ENCODE measurements at regions not wholly inside any gene's neighbourhood (a gene's known extent, or its start where the extent isn't known, plus 50 kb on each side); places are given as distances from the start of the nearest gene placed in this dataset.
A peak's percentile ranks its signal among the peaks of the same experiment; 100 is the strongest.

DNA sequence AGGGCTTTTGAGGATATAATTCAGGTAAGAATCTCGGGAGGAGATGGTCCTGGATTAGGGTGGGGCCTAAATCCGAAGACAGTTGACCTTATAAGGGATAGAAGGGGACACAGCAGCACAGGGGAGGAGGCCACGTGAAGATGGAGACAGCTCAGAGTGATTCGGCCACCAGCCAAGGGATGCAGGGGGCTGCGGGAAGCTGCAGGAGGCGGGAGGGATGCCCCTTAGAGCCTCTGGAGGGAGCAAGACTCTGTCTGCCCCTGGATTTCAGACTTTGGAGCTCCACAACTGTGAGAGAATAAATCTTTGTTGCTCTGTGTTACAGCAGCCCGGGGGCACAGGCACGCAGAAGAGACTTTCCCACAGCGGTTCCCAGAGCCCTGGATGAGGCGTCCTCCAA is 143.7 kb downstream of the ASB1 start:
- peaks cover 39 to 43% of the 10 kb centered on the region in 2 donors for H3K4me1 ChIP-seq (ENCODE audit: control insufficient read depth in 1 of 2, insufficient read depth in 2 of 2, low read length in 2 of 2)
- H3K27me3 Mint-ChIP-seq (ENCODE audit: low read depth in 3 of 3), result peaks cover 4 to 11% (median 6%) of the 10 kb centered on the region in 3 donors
- no peaks in the 10 kb centered on the region for H3K79me2 ChIP-seq (ENCODE audit: insufficient read depth, low read length)
- H3K36me3 ChIP-seq (replicated peaks in 1 of 2; ENCODE audit: control insufficient read depth in 1 of 2, insufficient read depth in 2 of 2, low read length in 2 of 2), result no peaks in the 10 kb centered on the region
- 97% methylated on average over 10 of the region's 10 CpGs for WGBS (ENCODE audit: insufficient coverage)
- no peak overlapping the region for H3K9ac ChIP-seq (ENCODE audit: insufficient read depth, low read length, poor library complexity, severe bottlenecking)
- no peaks in the 10 kb centered on the region for H4K20me1 ChIP-seq (ENCODE audit: insufficient read depth, low read length)
- TF ChIP-seq, protein P1, sequence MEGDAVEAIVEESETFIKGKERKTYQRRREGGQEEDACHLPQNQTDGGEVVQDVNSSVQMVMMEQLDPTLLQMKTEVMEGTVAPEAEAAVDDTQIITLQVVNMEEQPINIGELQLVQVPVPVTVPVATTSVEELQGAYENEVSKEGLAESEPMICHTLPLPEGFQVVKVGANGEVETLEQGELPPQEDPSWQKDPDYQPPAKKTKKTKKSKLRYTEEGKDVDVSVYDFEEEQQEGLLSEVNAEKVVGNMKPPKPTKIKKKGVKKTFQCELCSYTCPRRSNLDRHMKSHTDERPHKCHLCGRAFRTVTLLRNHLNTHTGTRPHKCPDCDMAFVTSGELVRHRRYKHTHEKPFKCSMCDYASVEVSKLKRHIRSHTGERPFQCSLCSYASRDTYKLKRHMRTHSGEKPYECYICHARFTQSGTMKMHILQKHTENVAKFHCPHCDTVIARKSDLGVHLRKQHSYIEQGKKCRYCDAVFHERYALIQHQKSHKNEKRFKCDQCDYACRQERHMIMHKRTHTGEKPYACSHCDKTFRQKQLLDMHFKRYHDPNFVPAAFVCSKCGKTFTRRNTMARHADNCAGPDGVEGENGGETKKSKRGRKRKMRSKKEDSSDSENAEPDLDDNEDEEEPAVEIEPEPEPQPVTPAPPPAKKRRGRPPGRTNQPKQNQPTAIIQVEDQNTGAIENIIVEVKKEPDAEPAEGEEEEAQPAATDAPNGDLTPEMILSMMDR (IDR thresholded peaks at IDR 0.05), result no peak
- H3K4me2 ChIP-seq (replicated peaks; ENCODE audit: extremely low read depth, low read length, poor library complexity, severe bottlenecking), result no peak overlapping the region
- no peak overlapping the region for H3K27ac ChIP-seq (ENCODE audit: low read depth in 1 of 2, low read length in 2 of 2)
- H3K4me3 Mint-ChIP-seq, result no peak overlapping the region
- intact Hi-C loops (cut with micrococcal nuclease), result no loop called here
- peak overlapping the region in 1 of 7 donors; percentile 41 for H3K27ac Mint-ChIP-seq
- H3K4me1 Mint-ChIP-seq, result peaks cover 48% of the 10 kb centered on the region
- H3K36me3 Mint-ChIP-seq, result no peaks in the 10 kb centered on the region
- H3K9me3 ChIP-seq (replicated peaks in 1 of 2; ENCODE audit: control insufficient read depth in 1 of 2, insufficient read depth in 1 of 2, low read length in 2 of 2), result no peaks in the 10 kb centered on the region
- peaks cover 0 to 2% (median 0%) of the 10 kb centered on the region in 7 donors for H3K9me3 Mint-ChIP-seq
- no peak overlapping the region for H2AFZ ChIP-seq (ENCODE audit: insufficient read depth, low read depth, low read length, poor library complexity, severe bottlenecking)
- no peak overlapping the region for H3K4me3 ChIP-seq (replicated peaks in 1 of 3; ENCODE audit: low read depth in 2 of 3, low read length in 3 of 3)
- no peak for DNase-seq
- H3K27me3 ChIP-seq (ENCODE audit: control insufficient read depth in 2 of 2, insufficient read depth in 2 of 2, low read length in 2 of 2), result no peaks in the 10 kb centered on the region

DNA sequence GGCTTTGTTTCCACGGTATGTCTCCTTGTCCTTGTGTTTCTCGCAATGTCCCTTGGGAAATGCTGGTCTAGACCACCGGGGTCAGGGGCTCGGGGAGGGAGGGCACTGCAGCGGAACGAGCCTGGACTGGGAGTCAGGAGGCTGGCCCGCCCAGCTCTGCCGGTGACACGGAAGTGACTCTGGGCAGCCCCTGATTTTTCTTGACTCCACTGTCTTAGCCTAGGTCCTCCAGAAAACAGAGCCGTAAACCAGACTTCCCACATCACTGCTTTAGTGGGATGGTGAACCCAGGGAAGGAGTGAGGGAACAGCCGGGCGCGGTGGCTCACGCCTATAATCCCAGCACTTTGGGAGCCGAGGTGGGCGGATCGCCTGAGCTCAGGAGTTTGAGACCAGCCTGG is 144.2 kb downstream of the ASB1 start:
- TF ChIP-seq, protein P1 (IDR thresholded peaks at IDR 0.05), result no peak
- H3K79me2 ChIP-seq (ENCODE audit: insufficient read depth, low read length), result no peaks in the 10 kb centered on the region
- WGBS (ENCODE audit: insufficient coverage), result 90% methylated on average over 9 of the region's 17 CpGs
- Mint-ChIP-seq H3K27me3 (ENCODE audit: low read depth in 3 of 3) (peaks cover 6 to 16% (median 7%) of the 10 kb centered on the region in 3 donors), H3K9me3 (peaks cover 0 to 2% (median 0%) of the 10 kb centered on the region in 7 donors), H3K27ac (peak overlapping the region in 3 of 7 donors; percentile 43 to 59 (median 54)), H3K4me1 (peaks cover 48% of the 10 kb centered on the region), H3K4me3 (no peak overlapping the region), H3K36me3 (no peaks in the 10 kb centered on the region)
- peaks cover 39 to 43% of the 10 kb centered on the region in 2 donors for H3K4me1 ChIP-seq (ENCODE audit: control insufficient read depth in 1 of 2, insufficient read depth in 2 of 2, low read length in 2 of 2)
- intact Hi-C loops (cut with micrococcal nuclease), result no loop called here
- no peak for DNase-seq
- H3K36me3 ChIP-seq (replicated peaks in 1 of 2; ENCODE audit: control insufficient read depth in 1 of 2, insufficient read depth in 2 of 2, low read length in 2 of 2), result no peaks in the 10 kb centered on the region
- H3K4me2 ChIP-seq (replicated peaks; ENCODE audit: extremely low read depth, low read length, poor library complexity, severe bottlenecking), result no peak overlapping the region
- no peak overlapping the region for H3K4me3 ChIP-seq (replicated peaks in 1 of 3; ENCODE audit: low read depth in 2 of 3, low read length in 3 of 3)
- H3K27me3 ChIP-seq (ENCODE audit: control insufficient read depth in 2 of 2, insufficient read depth in 2 of 2, low read length in 2 of 2), result no peaks in the 10 kb centered on the region
- no peaks in the 10 kb centered on the region for H3K9me3 ChIP-seq (replicated peaks in 1 of 2; ENCODE audit: control insufficient read depth in 1 of 2, insufficient read depth in 1 of 2, low read length in 2 of 2)
- no peak overlapping the region for H2AFZ ChIP-seq (ENCODE audit: insufficient read depth, low read depth, low read length, poor library complexity, severe bottlenecking)
- no peak overlapping the region for H3K9ac ChIP-seq (ENCODE audit: insufficient read depth, low read length, poor library complexity, severe bottlenecking)
- H3K27ac ChIP-seq (ENCODE audit: low read depth in 1 of 2, low read length in 2 of 2), result no peak overlapping the region
- no peaks in the 10 kb centered on the region for H4K20me1 ChIP-seq (ENCODE audit: insufficient read depth, low read length)

Data from CD14-positive monocyte (primary cell).